Ishikawa (cell line): ENCODE measurements at regions not wholly inside any gene's neighbourhood (a gene's known extent, or its start where the extent isn't known, plus 50 kb on each side); places are given as distances from the start of the nearest gene placed in this dataset.

ENCODE experiments used
- CEBPB ChIP-seq: IDR thresholded peaks from 2 replicates; pipeline ENCODE4 v1.6.1; 2012
- CREB1 ChIP-seq: IDR thresholded peaks from 2 replicates; pipeline ENCODE4 v1.6.1; 2012; ENCODE audit warnings: low read depth
- EGR1 ChIP-seq: IDR thresholded peaks from 2 replicates; pipeline ENCODE4 v1.6.1; 2012
- EP300 ChIP-seq: IDR thresholded peaks from 2 replicates; pipeline ENCODE4 v1.6.1; 2012; ENCODE audit warnings: borderline replicate concordance
- FOXM1 ChIP-seq: IDR thresholded peaks from 2 replicates; pipeline ENCODE4 v1.6.1; 2012; ENCODE audit warnings: low read depth, borderline replicate concordance
- MAX ChIP-seq: IDR thresholded peaks from 2 replicates; pipeline ENCODE4 v1.6.1; 2012
- NFIC ChIP-seq: IDR thresholded peaks from 2 replicates; pipeline ENCODE4 v1.6.1; 2012
- RAD21 ChIP-seq: IDR thresholded peaks from 2 replicates; pipeline ENCODE4 v1.6.1; 2012; ENCODE audit warnings: low read depth
- REST ChIP-seq: IDR thresholded peaks from 2 replicates; pipeline ENCODE4 v1.6.1; 2012; ENCODE audit warnings: low read depth, mild to moderate bottlenecking
- TAF1 ChIP-seq: IDR thresholded peaks from 2 replicates; pipeline ENCODE4 v1.6.1; 2012; ENCODE audit warnings: low read depth, mild to moderate bottlenecking
- TCF12 ChIP-seq: IDR thresholded peaks from 2 replicates; pipeline ENCODE4 v1.6.1; 2012; ENCODE audit warnings: low read depth
- TEAD4 ChIP-seq: IDR thresholded peaks from 2 replicates; pipeline ENCODE4 v1.6.1; 2012
- USF1 ChIP-seq: IDR thresholded peaks from 2 replicates; pipeline ENCODE4 v1.6.1; 2012
- YY1 ChIP-seq: IDR thresholded peaks from 2 replicates; pipeline ENCODE4 v1.6.1; 2012; ENCODE audit warnings: low read depth
- ZBTB7A ChIP-seq: IDR thresholded peaks from 2 replicates; pipeline ENCODE4 v1.6.1; 2012; ENCODE audit warnings: low read depth

DNA sequence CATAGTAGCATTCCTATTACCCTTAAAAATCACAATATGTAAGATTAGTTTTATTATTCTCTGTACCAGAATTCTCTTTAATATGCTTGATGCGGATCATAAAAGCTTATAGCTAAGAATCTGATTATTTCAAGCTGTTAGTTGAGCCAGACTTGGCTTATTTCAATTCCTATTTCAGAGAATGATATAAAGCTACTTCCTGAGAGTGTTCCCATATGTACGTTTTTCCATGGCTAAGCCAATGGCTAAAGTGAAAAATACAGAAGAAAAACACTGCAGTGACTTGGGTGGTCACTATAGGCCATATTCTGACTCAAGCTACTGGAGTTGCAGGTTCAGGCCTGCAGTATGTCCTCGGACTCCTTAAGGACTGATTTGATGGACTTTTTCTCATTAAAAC is 97.9 kb upstream of the EEF1E1 start:
- TF ChIP-seq MAX = no peak
- no peak for TF ChIP-seq CREB1
- TF ChIP-seq RAD21 = no peak
- no peak for TF ChIP-seq FOXM1
- no peak for TF ChIP-seq REST
- TF ChIP-seq EP300 = no peak
- TF ChIP-seq ZBTB7A = no peak
- TF ChIP-seq USF1 = no peak
- no peak for TF ChIP-seq TCF12
- TF ChIP-seq NFIC = no peak
- no peak for TF ChIP-seq TAF1
- no peak for TF ChIP-seq TEAD4
- no peak for TF ChIP-seq EGR1
- TF ChIP-seq CEBPB = no peak
- no peak for TF ChIP-seq YY1

- no peak for TF ChIP-seq EP300
- no peak for TF ChIP-seq TEAD4
- TF ChIP-seq NFIC = no peak
- TF ChIP-seq MAX = no peak
- no peak for TF ChIP-seq YY1
- TF ChIP-seq CREB1 = no peak
- no peak for TF ChIP-seq EGR1
- TF ChIP-seq USF1 = no peak
- TF ChIP-seq TAF1 = no peak
- no peak for TF ChIP-seq TCF12
- TF ChIP-seq RAD21 = no peak
- TF ChIP-seq FOXM1 = no peak
- no peak for TF ChIP-seq REST
- TF ChIP-seq ZBTB7A = no peak
These were observed 93.4 kb upstream of the EEF1E1 start for GRCh38 chr6:8195714-8196102.

- no peak for TF ChIP-seq YY1
- no peak for TF ChIP-seq ZBTB7A
- TF ChIP-seq CEBPB = no peak
- no peak for TF ChIP-seq REST
- TF ChIP-seq CREB1 = no peak
- no peak for TF ChIP-seq EGR1
- no peak for TF ChIP-seq TEAD4
- TF ChIP-seq MAX = no peak
- no peak for TF ChIP-seq USF1
- no peak for TF ChIP-seq RAD21
- TF ChIP-seq NFIC = no peak
These were observed 92.8 kb upstream of the EEF1E1 start for GRCh38 chr6:8195040-8195713.

- no peak for TF ChIP-seq FOXM1
- no peak for TF ChIP-seq NFIC
- TF ChIP-seq CEBPB = no peak
- TF ChIP-seq USF1 = no peak
- no peak for TF ChIP-seq ZBTB7A
- no peak for TF ChIP-seq EGR1
- no peak for TF ChIP-seq TAF1
These were observed 92.1 kb upstream of the EEF1E1 start for GRCh38 chr6:8194490-8194889.
